ENCODE measurements at regions not wholly inside any gene's neighbourhood (a gene's known extent, or its start where the extent isn't known, plus 50 kb on each side); places are given as distances from the start of the nearest gene placed in this dataset.
"Not testable (repeated sequence)": the region's sequence is repeated elsewhere in the genome, so short reads cannot be mapped to it uniquely, and the experiment has no call there.

- DNase-seq, result no peak
- CTCF ChIA-PET, result no interaction called here
- no peak overlapping the region for H3K4me3 Mint-ChIP-seq
- POLR2A ChIA-PET, result no interaction called here
- intact Hi-C loops (cut with micrococcal nuclease), result no loop called here
- H3K36me3 Mint-ChIP-seq, result no peaks in the 10 kb centered on the region
- no peaks in the 10 kb centered on the region for H3K9me3 Mint-ChIP-seq
- H3K4me1 Mint-ChIP-seq (ENCODE audit: low read depth), result no peaks in the 10 kb centered on the region
- H3K27me3 Mint-ChIP-seq, result no peaks in the 10 kb centered on the region
- H3K27ac Mint-ChIP-seq, result no peak overlapping the region
Measured at GRCh38 chr18:71242981-71243380, 954.1 kb downstream of the SOCS6 start.

- Mint-ChIP-seq H3K27me3 (no peaks in the 10 kb centered on the region), H3K27ac (no peak overlapping the region), H3K4me1 (ENCODE audit: low read depth) (no peaks in the 10 kb centered on the region), H3K4me3 (no peak overlapping the region), H3K9me3 (no peaks in the 10 kb centered on the region), H3K36me3 (no peaks in the 10 kb centered on the region)
- intact Hi-C loops (cut with micrococcal nuclease), result no loop called here
- ChIA-PET POLR2A (no interaction called here), CTCF (no interaction called here)
- DNase-seq, result no peak
Measured at GRCh38 chr18:71238974-71239624, 950.3 kb downstream of the SOCS6 start.

- ChIA-PET POLR2A (no interaction called here), CTCF (no interaction called here)
- Mint-ChIP-seq H3K4me3 (no peak overlapping the region), H3K9me3 (no peaks in the 10 kb centered on the region), H3K4me1 (ENCODE audit: low read depth) (no peaks in the 10 kb centered on the region), H3K27ac (no peak overlapping the region), H3K27me3 (no peaks in the 10 kb centered on the region), H3K36me3 (no peaks in the 10 kb centered on the region)
- intact Hi-C loops (cut with micrococcal nuclease), result no loop called here
- no peak for DNase-seq
Measured at GRCh38 chr18:71237641-71238040, 948.8 kb downstream of the SOCS6 start.

GRCh38 chr18:71233177-71233576 lies 944.3 kb downstream of the SOCS6 start:
- ChIA-PET CTCF (no interaction called here), POLR2A (no interaction called here)
- Mint-ChIP-seq H3K36me3 (no peaks in the 10 kb centered on the region), H3K4me3 (no peak overlapping the region), H3K27ac (no peak overlapping the region), H3K4me1 (ENCODE audit: low read depth) (no peaks in the 10 kb centered on the region), H3K9me3 (no peaks in the 10 kb centered on the region), H3K27me3 (no peaks in the 10 kb centered on the region)
- intact Hi-C loops (cut with micrococcal nuclease), result no loop called here
- DNase-seq, result no peak

- intact Hi-C loops (cut with micrococcal nuclease), result no loop called here
- ChIA-PET POLR2A (no interaction called here), CTCF (no interaction called here)
- no peak overlapping the region for H3K4me3 Mint-ChIP-seq
- H3K27me3 Mint-ChIP-seq, result no peaks in the 10 kb centered on the region
- H3K27ac Mint-ChIP-seq, result no peak overlapping the region
- H3K9me3 Mint-ChIP-seq, result no peaks in the 10 kb centered on the region
- no peak for DNase-seq
- no peaks in the 10 kb centered on the region for H3K4me1 Mint-ChIP-seq (ENCODE audit: low read depth)
- no peaks in the 10 kb centered on the region for H3K36me3 Mint-ChIP-seq
Measured at GRCh38 chr18:71223486-71223885, 934.6 kb downstream of the SOCS6 start.

- POLR2A ChIA-PET, result no interaction called here
- no peak for DNase-seq
- no peak overlapping the region for H3K4me3 Mint-ChIP-seq
- no peaks in the 10 kb centered on the region for H3K36me3 Mint-ChIP-seq
- H3K9me3 Mint-ChIP-seq, result no peaks in the 10 kb centered on the region
- H3K27ac Mint-ChIP-seq, result no peak overlapping the region
- no peaks in the 10 kb centered on the region for H3K4me1 Mint-ChIP-seq (ENCODE audit: low read depth)
- CTCF ChIA-PET, result no interaction called here
- H3K27me3 Mint-ChIP-seq, result no peaks in the 10 kb centered on the region
- intact Hi-C loops (cut with micrococcal nuclease), result no loop called here
Measured at GRCh38 chr18:71221405-71221804, 932.6 kb downstream of the SOCS6 start.

GRCh38 chr18:71212739-71213138 lies 923.9 kb downstream of the SOCS6 start:
- H3K4me1 Mint-ChIP-seq (ENCODE audit: low read depth); H3K36me3 Mint-ChIP-seq; intact Hi-C loops (cut with micrococcal nuclease); H3K27me3 Mint-ChIP-seq; H3K4me3 Mint-ChIP-seq; POLR2A ChIA-PET; H3K27ac Mint-ChIP-seq; CTCF ChIA-PET; DNase-seq; H3K9me3 Mint-ChIP-seq: not testable (repeated sequence)

- POLR2A ChIA-PET, result no interaction called here
- H3K4me3 Mint-ChIP-seq, result no peak overlapping the region
- intact Hi-C loops (cut with micrococcal nuclease), result no loop called here
Measured at GRCh38 chr18:71212222-71212621, 923.4 kb downstream of the SOCS6 start.

GRCh38 chr18:71209944-71210343 lies 921.1 kb downstream of the SOCS6 start:
- H3K36me3 Mint-ChIP-seq, result no peaks in the 10 kb centered on the region
- POLR2A ChIA-PET, result no interaction called here
- intact Hi-C loops (cut with micrococcal nuclease), result no loop called here

More at GRCh38 chr18:71212222-71212621, 923.4 kb downstream of the SOCS6 start:
- H3K27ac Mint-ChIP-seq, result no peak overlapping the region
- H3K36me3 Mint-ChIP-seq, result no peaks in the 10 kb centered on the region
- CTCF ChIA-PET, result no interaction called here
- DNase-seq, result no peak
- H3K9me3 Mint-ChIP-seq, result no peaks in the 10 kb centered on the region
- H3K4me1 Mint-ChIP-seq (ENCODE audit: low read depth), result no peaks in the 10 kb centered on the region
- no peaks in the 10 kb centered on the region for H3K27me3 Mint-ChIP-seq

GRCh38 chr18:71194438-71194837 lies 905.6 kb downstream of the SOCS6 start:
- Mint-ChIP-seq H3K36me3 (no peaks in the 10 kb centered on the region), H3K4me3 (no peak overlapping the region), H3K27ac (no peak overlapping the region), H3K9me3 (peaks cover 2% of the 10 kb centered on the region), H3K4me1 (ENCODE audit: low read depth) (no peaks in the 10 kb centered on the region), H3K27me3 (no peaks in the 10 kb centered on the region)
- intact Hi-C loops (cut with micrococcal nuclease), result no loop called here
- POLR2A ChIA-PET, result no interaction called here
- CTCF ChIA-PET, result no interaction called here
- no peak for DNase-seq

More at GRCh38 chr18:71209944-71210343, 921.1 kb downstream of the SOCS6 start:
- CTCF ChIA-PET, result no interaction called here
- DNase-seq, result no peak
- Mint-ChIP-seq H3K4me3 (no peak overlapping the region), H3K27ac (no peak overlapping the region), H3K27me3 (no peaks in the 10 kb centered on the region), H3K9me3 (no peaks in the 10 kb centered on the region), H3K4me1 (ENCODE audit: low read depth) (no peaks in the 10 kb centered on the region)

GRCh38 chr18:71189581-71189980 lies 900.7 kb downstream of the SOCS6 start:
- no peak overlapping the region for H3K27ac Mint-ChIP-seq
- POLR2A ChIA-PET, result no interaction called here
- CTCF ChIA-PET, result no interaction called here
- intact Hi-C loops (cut with micrococcal nuclease), result no loop called here
- no peak overlapping the region for H3K4me3 Mint-ChIP-seq
- no peaks in the 10 kb centered on the region for H3K4me1 Mint-ChIP-seq (ENCODE audit: low read depth)
- H3K9me3 Mint-ChIP-seq, result peaks cover 2% of the 10 kb centered on the region
- no peaks in the 10 kb centered on the region for H3K36me3 Mint-ChIP-seq
- no peaks in the 10 kb centered on the region for H3K27me3 Mint-ChIP-seq
- DNase-seq, result no peak

GRCh38 chr18:71168557-71169145 lies 879.8 kb downstream of the SOCS6 start:
- peaks cover 5% of the 10 kb centered on the region for H3K9me3 Mint-ChIP-seq

GRCh38 chr18:71136487-71136886 lies 847.6 kb downstream of the SOCS6 start:
- Mint-ChIP-seq H3K36me3 (no peaks in the 10 kb centered on the region), H3K27ac (no peak overlapping the region), H3K27me3 (no peaks in the 10 kb centered on the region), H3K9me3 (no peaks in the 10 kb centered on the region), H3K4me1 (ENCODE audit: low read depth) (no peaks in the 10 kb centered on the region), H3K4me3 (no peak overlapping the region)
- DNase-seq, result no peak
- POLR2A ChIA-PET, result no interaction called here
- intact Hi-C loops (cut with micrococcal nuclease), result no loop called here
- CTCF ChIA-PET, result no interaction called here

More at GRCh38 chr18:71168557-71169145, 879.8 kb downstream of the SOCS6 start:
- Mint-ChIP-seq H3K4me3 (no peak overlapping the region), H3K4me1 (ENCODE audit: low read depth) (no peaks in the 10 kb centered on the region), H3K36me3 (no peaks in the 10 kb centered on the region), H3K27me3 (peaks cover 1% of the 10 kb centered on the region), H3K27ac (no peak overlapping the region)
- intact Hi-C loops (cut with micrococcal nuclease), result no loop called here
- CTCF ChIA-PET, result no interaction called here
- DNase-seq, result no peak
- POLR2A ChIA-PET, result no interaction called here

Data from activated CD4-positive, alpha-beta memory T cell treated with anti-CD3 and anti-CD28 coated beads for 36 hours (primary cell).